ENCODE measurements at regions not wholly inside any gene's neighbourhood (a gene's known extent, or its start where the extent isn't known, plus 50 kb on each side); places are given as distances from the start of the nearest gene placed in this dataset.

DNA sequence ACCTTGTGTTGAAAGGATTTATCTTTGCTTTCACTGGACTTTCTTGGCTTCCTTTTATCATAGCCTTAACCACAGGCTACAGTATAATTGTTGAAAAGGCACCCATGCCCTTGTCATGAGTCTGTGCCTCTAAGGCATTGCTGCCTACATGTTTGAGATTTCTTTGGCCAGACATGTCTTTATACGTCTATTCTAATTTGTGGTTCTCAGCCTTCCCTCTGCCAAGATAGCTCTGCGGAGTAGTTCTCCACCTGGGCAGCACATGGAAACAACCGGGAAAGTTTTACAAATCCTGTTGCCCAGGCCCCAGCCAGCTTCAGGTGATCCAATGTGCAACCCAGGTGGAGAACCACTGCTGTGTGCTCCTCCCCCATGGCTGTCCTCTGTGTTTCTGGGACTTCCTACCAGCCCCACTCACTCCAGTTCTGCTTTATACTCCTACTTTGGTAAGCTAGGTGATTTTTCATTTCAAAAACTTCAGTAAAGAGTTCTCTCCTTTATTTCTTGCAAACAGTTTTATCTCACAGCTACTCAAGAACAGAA, 159.6 kb upstream of the MYLIP start:
- Histone ChIP-seq H2BK15ac (ENCODE audit: low read length) (no peak overlapping the region), H2AK5ac (ENCODE audit: low read depth, low read length) (no peak overlapping the region), H3K36me3 (replicated peaks in 1 of 2; ENCODE audit: control insufficient read depth in 2 of 2, insufficient read depth in 2 of 2, low read length in 2 of 2) (no peaks in the 10 kb centered on the region), H3K9me3 (replicated peaks in 1 of 2; ENCODE audit: control insufficient read depth in 2 of 2, insufficient read depth in 1 of 2, low read depth in 1 of 2, low read length in 2 of 2) (no peaks in the 10 kb centered on the region), H3K4me2 (ENCODE audit: insufficient read depth, low read length, poor library complexity, severe bottlenecking) (no peak overlapping the region), H3K23ac (ENCODE audit: low read depth, low read length, poor library complexity) (no peak overlapping the region), H3K4me1 (ENCODE audit: control insufficient read depth in 2 of 2, insufficient read depth in 1 of 2, low read depth in 1 of 2, low read length in 2 of 2) (no peaks in the 10 kb centered on the region), H3K9ac (ENCODE audit: low read depth, low read length, poor library complexity) (no peak overlapping the region), H3K4me3 (ENCODE audit: low read length in 2 of 2) (no peak overlapping the region), H3K18ac (ENCODE audit: low read length) (no peak overlapping the region), H2BK12ac (ENCODE audit: low read length) (no peak overlapping the region), H3K27me3 (ENCODE audit: control insufficient read depth in 3 of 3, insufficient read depth in 3 of 3, low read depth in 1 of 3, low read length in 3 of 3) (no peaks in the 10 kb centered on the region), H2BK5ac (ENCODE audit: low read length) (no peak overlapping the region), H2AFZ (ENCODE audit: low read length) (no peak overlapping the region), H4K8ac (ENCODE audit: low read depth, low read length) (no peak overlapping the region), H4K91ac (ENCODE audit: low read depth, low read length, poor library complexity) (no peak overlapping the region), H3K79me1 (ENCODE audit: low read depth, low read length) (no peaks in the 10 kb centered on the region), H2BK120ac (ENCODE audit: low read depth, low read length) (no peak overlapping the region), H3K27ac (replicated peaks; ENCODE audit: low read length) (no peak overlapping the region), H3K14ac (ENCODE audit: low read length) (no peak overlapping the region), H3K4ac (ENCODE audit: low read length) (no peak overlapping the region)
- WGBS, 2 donors (ENCODE audit: extremely low coverage in 2 of 2, insufficient read length in 2 of 2, insufficient replicate concordance in 1 of 2), result no CpG with 5 or more reads among the region's 3 CpGs
- DNase-seq (ENCODE audit: low spot score), result no peak

DNA sequence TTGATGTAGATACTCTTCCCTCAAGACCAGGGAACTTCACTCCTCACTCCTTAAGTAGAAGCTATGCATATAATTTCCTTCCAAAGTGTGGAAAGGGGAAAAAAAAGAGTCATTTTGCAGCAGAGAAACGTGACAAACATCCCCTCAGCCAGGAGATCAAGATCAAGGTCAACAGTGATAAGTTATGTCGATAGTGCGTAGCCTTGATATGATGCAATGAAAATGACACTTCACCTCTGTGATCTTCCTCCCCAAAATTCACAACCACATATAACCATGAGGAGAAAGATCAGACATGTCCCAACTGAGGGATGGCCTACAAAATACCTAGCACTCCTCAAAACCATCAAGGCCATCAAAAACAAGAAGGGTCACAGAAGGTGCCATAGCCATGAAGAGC, 160.4 kb upstream of the MYLIP start:
- Histone ChIP-seq H2BK120ac (ENCODE audit: low read depth, low read length) (no peak overlapping the region), H2BK12ac (ENCODE audit: low read length) (no peak overlapping the region), H2BK15ac (ENCODE audit: low read length) (no peak overlapping the region), H3K9ac (ENCODE audit: low read depth, low read length, poor library complexity) (no peak overlapping the region), H2AFZ (ENCODE audit: low read length) (no peak overlapping the region), H3K36me3 (replicated peaks in 1 of 2; ENCODE audit: control insufficient read depth in 2 of 2, insufficient read depth in 2 of 2, low read length in 2 of 2) (no peaks in the 10 kb centered on the region), H4K91ac (ENCODE audit: low read depth, low read length, poor library complexity) (no peak overlapping the region), H3K14ac (ENCODE audit: low read length) (no peak overlapping the region), H2AK5ac (ENCODE audit: low read depth, low read length) (no peak overlapping the region), H3K4me2 (ENCODE audit: insufficient read depth, low read length, poor library complexity, severe bottlenecking) (no peak overlapping the region), H3K18ac (ENCODE audit: low read length) (no peak overlapping the region), H3K79me1 (ENCODE audit: low read depth, low read length) (no peaks in the 10 kb centered on the region), H3K27ac (replicated peaks; ENCODE audit: low read length) (no peak overlapping the region), H4K8ac (ENCODE audit: low read depth, low read length) (no peak overlapping the region), H3K27me3 (ENCODE audit: control insufficient read depth in 3 of 3, insufficient read depth in 3 of 3, low read depth in 1 of 3, low read length in 3 of 3) (no peaks in the 10 kb centered on the region), H3K4ac (ENCODE audit: low read length) (no peak overlapping the region), H3K23ac (ENCODE audit: low read depth, low read length, poor library complexity) (no peak overlapping the region), H2BK5ac (ENCODE audit: low read length) (no peak overlapping the region), H3K4me3 (ENCODE audit: low read length in 2 of 2) (no peak overlapping the region), H3K9me3 (replicated peaks in 1 of 2; ENCODE audit: control insufficient read depth in 2 of 2, insufficient read depth in 1 of 2, low read depth in 1 of 2, low read length in 2 of 2) (no peaks in the 10 kb centered on the region), H3K4me1 (ENCODE audit: control insufficient read depth in 2 of 2, insufficient read depth in 1 of 2, low read depth in 1 of 2, low read length in 2 of 2) (no peaks in the 10 kb centered on the region)
- no peak for DNase-seq (ENCODE audit: low spot score)
- WGBS, 2 donors (ENCODE audit: extremely low coverage in 2 of 2, insufficient read length in 2 of 2, insufficient replicate concordance in 1 of 2), result no CpG with 5 or more reads among the region's 3 CpGs

DNA sequence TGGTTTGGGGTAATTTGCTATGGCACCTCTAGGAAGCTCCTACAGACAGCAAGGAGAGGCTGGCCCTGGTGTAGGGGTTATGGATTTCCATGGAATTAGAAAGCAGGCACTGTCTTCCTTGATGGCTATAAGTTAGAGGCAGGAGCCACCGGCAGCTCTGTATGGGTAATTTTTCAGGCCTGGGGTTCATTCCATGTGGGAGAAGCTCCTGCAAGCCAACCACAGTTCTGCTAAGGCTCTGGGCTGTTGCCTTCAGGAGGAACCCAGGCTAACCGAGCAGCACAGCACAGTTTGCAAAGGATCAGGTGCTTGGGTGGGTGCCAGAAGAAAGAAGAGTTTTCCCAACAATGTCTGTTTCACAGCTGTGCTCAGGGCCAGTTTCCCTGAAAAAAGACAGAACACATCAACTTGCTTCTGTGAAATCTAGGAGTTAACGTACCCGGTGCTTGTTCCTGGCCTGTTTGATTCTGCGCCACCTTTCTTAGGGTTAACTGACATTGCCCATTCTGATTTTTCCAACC, 162.8 kb upstream of the MYLIP start:
- H3K4ac ChIP-seq (ENCODE audit: low read length), result no peak overlapping the region
- no peak overlapping the region for H3K9ac ChIP-seq (ENCODE audit: low read depth, low read length, poor library complexity)
- H3K18ac ChIP-seq (ENCODE audit: low read length), result no peak overlapping the region
- H3K4me2 ChIP-seq (ENCODE audit: insufficient read depth, low read length, poor library complexity, severe bottlenecking), result no peak overlapping the region
- no peak overlapping the region for H2AFZ ChIP-seq (ENCODE audit: low read length)
- H2AK5ac ChIP-seq (ENCODE audit: low read depth, low read length), result no peak overlapping the region
- H3K36me3 ChIP-seq (replicated peaks in 1 of 2; ENCODE audit: control insufficient read depth in 2 of 2, insufficient read depth in 2 of 2, low read length in 2 of 2), result no peaks in the 10 kb centered on the region
- no peak overlapping the region for H2BK5ac ChIP-seq (ENCODE audit: low read length)
- H3K9me3 ChIP-seq (replicated peaks in 1 of 2; ENCODE audit: control insufficient read depth in 2 of 2, insufficient read depth in 1 of 2, low read depth in 1 of 2, low read length in 2 of 2), result peaks cover 0 to 3% of the 10 kb centered on the region in 2 donors
- no peaks in the 10 kb centered on the region for H3K27me3 ChIP-seq (ENCODE audit: control insufficient read depth in 3 of 3, insufficient read depth in 3 of 3, low read depth in 1 of 3, low read length in 3 of 3)
- H3K14ac ChIP-seq (ENCODE audit: low read length), result no peak overlapping the region
- no peak overlapping the region for H2BK15ac ChIP-seq (ENCODE audit: low read length)
- H3K23ac ChIP-seq (ENCODE audit: low read depth, low read length, poor library complexity), result no peak overlapping the region
- WGBS, 2 donors (ENCODE audit: extremely low coverage in 2 of 2, insufficient read length in 2 of 2, insufficient replicate concordance in 1 of 2), result no CpG with 5 or more reads among the region's 5 CpGs
- peaks cover 2 to 3% of the 10 kb centered on the region in 2 donors for H3K4me1 ChIP-seq (ENCODE audit: control insufficient read depth in 2 of 2, insufficient read depth in 1 of 2, low read depth in 1 of 2, low read length in 2 of 2)
- H2BK12ac ChIP-seq (ENCODE audit: low read length), result no peak overlapping the region
- no peak overlapping the region for H3K4me3 ChIP-seq (ENCODE audit: low read length in 2 of 2)
- H3K79me1 ChIP-seq (ENCODE audit: low read depth, low read length), result no peaks in the 10 kb centered on the region
- no peak overlapping the region for H4K91ac ChIP-seq (ENCODE audit: low read depth, low read length, poor library complexity)
- no peak overlapping the region for H4K8ac ChIP-seq (ENCODE audit: low read depth, low read length)
- no peak overlapping the region for H2BK120ac ChIP-seq (ENCODE audit: low read depth, low read length)
- no peak overlapping the region for H3K27ac ChIP-seq (replicated peaks; ENCODE audit: low read length)
- DNase-seq (ENCODE audit: low spot score), result no peak

DNA sequence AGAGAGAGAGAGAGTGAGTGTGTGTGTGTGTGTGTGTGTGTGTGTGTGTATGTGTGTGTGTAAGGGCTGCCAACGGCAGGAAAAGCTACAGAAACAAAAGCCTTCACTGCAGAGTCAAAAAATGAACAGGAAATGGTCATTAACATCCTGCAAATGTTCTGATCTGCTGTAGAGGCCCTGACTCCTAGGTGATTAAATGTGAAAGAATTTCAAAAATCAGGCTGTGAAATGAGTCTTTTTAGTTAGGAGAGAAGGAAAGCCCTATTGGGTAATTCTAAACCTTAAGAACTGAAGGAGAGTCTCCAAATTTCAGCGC, 166.5 kb upstream of the MYLIP start:
- WGBS, 2 donors (ENCODE audit: extremely low coverage in 2 of 2, insufficient read length in 2 of 2, insufficient replicate concordance in 1 of 2), result no CpG with 5 or more reads among the region's 2 CpGs
- no peak overlapping the region for H4K8ac ChIP-seq (ENCODE audit: low read depth, low read length)
- no peak overlapping the region for H3K18ac ChIP-seq (ENCODE audit: low read length)
- H2AK5ac ChIP-seq (ENCODE audit: low read depth, low read length), result no peak overlapping the region
- no peak overlapping the region for H2AFZ ChIP-seq (ENCODE audit: low read length)
- H3K23ac ChIP-seq (ENCODE audit: low read depth, low read length, poor library complexity), result no peak overlapping the region
- H3K9ac ChIP-seq (ENCODE audit: low read depth, low read length, poor library complexity), result no peak overlapping the region
- H3K36me3 ChIP-seq (replicated peaks in 1 of 2; ENCODE audit: control insufficient read depth in 2 of 2, insufficient read depth in 2 of 2, low read length in 2 of 2), result no peaks in the 10 kb centered on the region
- no peak overlapping the region for H3K4ac ChIP-seq (ENCODE audit: low read length)
- no peak overlapping the region for H3K4me2 ChIP-seq (ENCODE audit: insufficient read depth, low read length, poor library complexity, severe bottlenecking)
- H2BK12ac ChIP-seq (ENCODE audit: low read length), result no peak overlapping the region
- H3K4me3 ChIP-seq (ENCODE audit: low read length in 2 of 2), result no peak overlapping the region
- no peaks in the 10 kb centered on the region for H3K79me1 ChIP-seq (ENCODE audit: low read depth, low read length)
- no peaks in the 10 kb centered on the region for H3K27me3 ChIP-seq (ENCODE audit: control insufficient read depth in 3 of 3, insufficient read depth in 3 of 3, low read depth in 1 of 3, low read length in 3 of 3)
- H2BK15ac ChIP-seq (ENCODE audit: low read length), result no peak overlapping the region
- no peak for DNase-seq (ENCODE audit: low spot score)
- H2BK5ac ChIP-seq (ENCODE audit: low read length), result no peak overlapping the region
- H3K4me1 ChIP-seq (ENCODE audit: control insufficient read depth in 2 of 2, insufficient read depth in 1 of 2, low read depth in 1 of 2, low read length in 2 of 2), result peaks cover 2 to 3% of the 10 kb centered on the region in 2 donors
- no peak overlapping the region for H3K14ac ChIP-seq (ENCODE audit: low read length)
- H4K91ac ChIP-seq (ENCODE audit: low read depth, low read length, poor library complexity), result no peak overlapping the region
- peaks cover 0 to 4% of the 10 kb centered on the region in 2 donors for H3K9me3 ChIP-seq (replicated peaks in 1 of 2; ENCODE audit: control insufficient read depth in 2 of 2, insufficient read depth in 1 of 2, low read depth in 1 of 2, low read length in 2 of 2)
- H3K27ac ChIP-seq (replicated peaks; ENCODE audit: low read length), result no peak overlapping the region
- no peak overlapping the region for H2BK120ac ChIP-seq (ENCODE audit: low read depth, low read length)
